IPS-15b (cell line): ENCODE measurements at regions not wholly inside any gene's neighbourhood (a gene's known extent, or its start where the extent isn't known, plus 50 kb on each side); places are given as distances from the start of the nearest gene placed in this dataset.

Experiments
- H3K27me3 ChIP-seq: one replicate; pipeline ENCODE4 v1.6.1; 2013; ENCODE audit warnings: low read length; ENCODE audit not compliant: control insufficient read depth, insufficient read depth
- H3K36me3 ChIP-seq: one replicate; pipeline ENCODE4 v1.6.1; 2013; ENCODE audit warnings: low read length; ENCODE audit not compliant: control insufficient read depth, insufficient read depth
- H3K4me1 ChIP-seq: one replicate; pipeline ENCODE4 v1.6.1; 2013; ENCODE audit warnings: mild to moderate bottlenecking, low read length; ENCODE audit not compliant: control insufficient read depth, insufficient read depth
- H3K4me3 ChIP-seq: one replicate; pipeline ENCODE4 v1.5.1; 2013; ENCODE audit warnings: low read depth, low read length
- H3K9ac ChIP-seq: one replicate; pipeline ENCODE4 v1.6.1; 2013; ENCODE audit warnings: low read depth, mild to moderate bottlenecking, low read length
- H3K9me3 ChIP-seq: one replicate; pipeline ENCODE4 v1.6.1; 2013; ENCODE audit warnings: mild to moderate bottlenecking, low read length; ENCODE audit not compliant: control insufficient read depth, insufficient read depth

DNA sequence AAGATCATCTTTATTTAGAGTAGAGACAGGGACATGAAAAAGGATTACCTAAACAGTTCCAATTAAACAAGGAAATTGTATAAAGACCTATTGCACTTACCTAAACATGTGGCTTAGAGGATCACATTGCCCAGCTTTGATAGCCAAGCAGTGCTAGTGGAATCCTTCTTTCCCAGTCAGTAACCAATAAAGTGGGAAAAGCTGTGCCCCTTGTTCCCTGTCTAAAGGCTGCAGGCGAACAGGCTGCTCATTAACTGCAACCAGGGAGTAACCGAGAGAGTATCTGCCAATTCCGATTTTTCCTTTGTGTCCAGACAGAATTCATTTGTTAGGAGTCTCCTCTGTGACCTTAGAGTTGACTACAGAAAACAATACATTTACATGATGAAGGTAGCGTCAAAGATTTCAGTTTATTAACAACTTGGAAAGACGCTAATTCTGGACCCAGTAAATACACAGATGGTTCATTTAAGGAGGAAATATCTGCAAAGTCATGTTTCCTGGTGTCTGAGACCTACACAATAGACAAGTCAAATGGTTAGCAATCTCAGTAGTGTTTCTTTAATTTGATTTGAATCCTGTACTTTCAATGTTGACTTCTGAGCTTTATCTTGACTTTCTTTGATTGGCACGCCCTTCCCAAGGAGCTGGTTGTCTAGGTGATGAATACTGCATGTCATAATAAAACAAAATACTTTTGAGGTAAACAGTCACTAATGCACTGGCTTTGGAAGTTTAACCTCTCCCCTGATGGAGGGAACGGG lies 57.3 kb upstream of the MET start:
- Histone ChIP-seq H3K9me3 (no peaks in the 10 kb centered on the region), H3K36me3 (no peaks in the 10 kb centered on the region), H3K27me3 (no peaks in the 10 kb centered on the region), H3K4me3 (no peak overlapping the region), H3K9ac (no peak overlapping the region), H3K4me1 (peaks cover 23% of the 10 kb centered on the region)

DNA sequence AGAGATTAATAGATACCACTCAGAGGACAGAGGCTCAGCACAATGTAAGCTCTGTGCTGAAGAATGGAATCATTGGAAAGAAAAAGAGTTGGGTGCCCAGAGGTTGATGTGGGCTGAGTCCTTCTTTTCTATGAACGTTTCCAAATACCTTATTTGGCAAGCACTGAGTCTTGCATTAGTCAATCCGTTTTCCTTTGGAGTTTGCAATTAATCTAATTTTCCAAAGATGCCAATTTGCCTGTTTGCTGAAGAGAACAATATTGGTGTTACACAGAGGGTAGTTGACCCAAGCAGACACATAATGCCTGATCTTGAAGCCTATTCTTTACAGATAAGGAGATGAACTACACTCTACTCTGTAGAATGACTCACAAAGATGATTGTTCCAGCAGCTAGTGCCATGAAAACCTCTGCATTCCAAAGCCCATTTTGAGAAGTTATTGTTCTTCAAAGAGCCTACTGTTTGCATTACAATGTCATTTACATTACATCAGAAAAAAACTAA lies 55.4 kb upstream of the MET start:
- Histone ChIP-seq H3K36me3 (no peaks in the 10 kb centered on the region), H3K9ac (no peak overlapping the region), H3K4me3 (peak overlapping the region; percentile 6), H3K4me1 (peaks cover 23% of the 10 kb centered on the region), H3K27me3 (no peaks in the 10 kb centered on the region), H3K9me3 (no peaks in the 10 kb centered on the region)

DNA sequence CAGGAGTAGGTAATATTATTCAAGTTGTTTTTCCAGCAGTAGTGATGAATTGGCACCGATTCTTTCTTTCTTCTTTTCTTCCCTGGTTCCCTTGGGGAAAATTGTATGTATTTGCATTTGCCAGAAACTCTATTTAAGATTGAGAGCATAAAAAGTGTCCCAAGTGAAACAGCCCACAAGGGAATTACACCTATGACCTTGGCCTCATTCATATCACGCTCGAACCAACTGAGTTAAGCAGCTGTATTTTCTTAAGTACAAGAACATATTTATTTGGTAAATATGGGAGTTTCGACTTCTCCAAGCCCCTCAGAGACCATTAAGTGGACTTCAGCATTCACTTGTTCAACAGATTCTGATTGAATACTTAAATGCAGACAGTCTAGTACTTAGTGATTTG lies 54.1 kb upstream of the MET start:
- no peaks in the 10 kb centered on the region for H3K36me3 ChIP-seq
- no peaks in the 10 kb centered on the region for H3K27me3 ChIP-seq
- peaks cover 23% of the 10 kb centered on the region for H3K4me1 ChIP-seq
- H3K4me3 ChIP-seq, result no peak overlapping the region
- no peaks in the 10 kb centered on the region for H3K9me3 ChIP-seq
- no peak overlapping the region for H3K9ac ChIP-seq

DNA sequence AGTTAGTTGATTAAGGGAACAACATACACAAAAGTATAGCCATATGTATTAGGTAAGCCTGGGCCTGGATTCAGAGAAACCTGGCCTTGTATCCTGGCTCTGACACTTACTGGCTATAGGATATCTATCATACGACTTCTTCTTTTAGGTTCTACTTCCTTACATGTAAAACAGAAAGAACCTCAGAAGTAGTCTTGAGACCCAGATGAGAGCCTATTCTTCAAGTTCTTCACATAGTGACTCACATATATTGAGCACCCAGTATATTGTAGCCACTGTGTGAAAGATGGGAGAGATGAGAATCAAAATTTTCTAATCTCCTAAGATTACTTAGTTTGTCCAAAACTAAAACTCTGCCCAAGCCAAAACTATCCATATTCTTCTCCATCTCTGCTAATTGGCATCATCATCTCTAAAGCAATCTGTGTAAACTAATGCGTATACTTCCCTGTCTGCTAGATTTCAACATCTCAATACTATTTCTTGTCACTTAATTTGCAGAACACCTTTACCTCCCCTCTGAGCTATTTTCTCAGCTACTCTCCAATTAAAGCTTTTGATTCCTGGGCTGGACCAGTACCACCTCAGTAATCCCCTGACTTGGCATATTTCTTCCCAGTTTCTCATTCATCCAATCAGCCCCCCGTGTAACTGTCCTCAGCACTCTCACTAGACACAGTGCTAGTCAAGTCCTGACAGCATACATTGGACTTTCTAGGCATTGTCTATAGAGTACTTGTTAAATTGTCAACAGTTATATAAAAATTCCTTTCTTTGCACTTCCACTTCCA lies 53.5 kb upstream of the MET start:
- no peaks in the 10 kb centered on the region for H3K36me3 ChIP-seq
- H3K9me3 ChIP-seq, result no peaks in the 10 kb centered on the region
- no peak overlapping the region for H3K4me3 ChIP-seq
- H3K4me1 ChIP-seq, result peaks cover 23% of the 10 kb centered on the region
- no peaks in the 10 kb centered on the region for H3K27me3 ChIP-seq
- no peak overlapping the region for H3K9ac ChIP-seq

GRCh38 chr7:116621649-116622048 lies 50.3 kb upstream of the MET start:
- Histone ChIP-seq H3K4me3 (no peak overlapping the region), H3K36me3 (no peaks in the 10 kb centered on the region), H3K9me3 (no peaks in the 10 kb centered on the region), H3K4me1 (peaks cover 5% of the 10 kb centered on the region), H3K9ac (no peak overlapping the region), H3K27me3 (no peaks in the 10 kb centered on the region)
